ENCODE measurements at regions not wholly inside any gene's neighbourhood (a gene's known extent, or its start where the extent isn't known, plus 50 kb on each side); places are given as distances from the start of the nearest gene placed in this dataset.

- CTCF ChIA-PET, result no interaction called here
- H3K36me3 Mint-ChIP-seq (ENCODE audit: insufficient read depth, unreplicated experiment), result no peaks in the 10 kb centered on the region
- H3K27ac Mint-ChIP-seq (ENCODE audit: unreplicated experiment), result no peak overlapping the region
- intact Hi-C loops (cut with micrococcal nuclease; ENCODE audit: unreplicated experiment), result no loop called here
- H3K27me3 Mint-ChIP-seq (ENCODE audit: unreplicated experiment), result no peaks in the 10 kb centered on the region
- peaks cover 15% of the 10 kb centered on the region for H3K9me3 Mint-ChIP-seq (ENCODE audit: low read depth, unreplicated experiment)
- BruUV-seq (replicated peaks), result no TSS peak
- no peak overlapping the region for H3K4me3 Mint-ChIP-seq (ENCODE audit: low read depth, unreplicated experiment)
- no peaks in the 10 kb centered on the region for H3K4me1 Mint-ChIP-seq (ENCODE audit: low read depth, unreplicated experiment)
- DNase-seq, result no peak
- no peak for TF ChIP-seq CTCF (IDR thresholded peaks at IDR 0.05; ENCODE audit: unreplicated experiment)
Observed at GRCh38 chr12:115118177-115118724, 434.3 kb upstream of the TBX3 start.

- DNase-seq, result no peak
- TF ChIP-seq CTCF (IDR thresholded peaks at IDR 0.05; ENCODE audit: unreplicated experiment), result no peak
- Mint-ChIP-seq H3K27me3 (ENCODE audit: unreplicated experiment) (no peaks in the 10 kb centered on the region), H3K4me3 (ENCODE audit: low read depth, unreplicated experiment) (no peak overlapping the region), H3K9me3 (ENCODE audit: low read depth, unreplicated experiment) (peaks cover 9% of the 10 kb centered on the region), H3K4me1 (ENCODE audit: low read depth, unreplicated experiment) (no peaks in the 10 kb centered on the region), H3K36me3 (ENCODE audit: insufficient read depth, unreplicated experiment) (no peaks in the 10 kb centered on the region), H3K27ac (ENCODE audit: unreplicated experiment) (no peak overlapping the region)
- intact Hi-C loops (cut with micrococcal nuclease; ENCODE audit: unreplicated experiment), result no loop called here
- BruUV-seq (replicated peaks), result no TSS peak
- CTCF ChIA-PET, result interaction anchor here (0.6 kb wide), 1 partner anchor 694 kb away, joined by 4 read pairs; no protein-coding TSS in a partner anchor
Observed at GRCh38 chr12:115114140-115114539, 430.2 kb upstream of the TBX3 start.

GRCh38 chr12:115109863-115110262 lies 425.9 kb upstream of the TBX3 start:
- TF ChIP-seq CTCF (IDR thresholded peaks at IDR 0.05; ENCODE audit: unreplicated experiment), result no peak
- peaks cover 16% of the 10 kb centered on the region for H3K9me3 Mint-ChIP-seq (ENCODE audit: low read depth, unreplicated experiment)
- BruUV-seq (replicated peaks), result no TSS peak

GRCh38 chr12:115108129-115109100 lies 424.4 kb upstream of the TBX3 start:
- no peak overlapping the region for H3K27ac Mint-ChIP-seq (ENCODE audit: unreplicated experiment)
- peaks cover 16% of the 10 kb centered on the region for H3K9me3 Mint-ChIP-seq (ENCODE audit: low read depth, unreplicated experiment)
- H3K4me1 Mint-ChIP-seq (ENCODE audit: low read depth, unreplicated experiment), result no peaks in the 10 kb centered on the region
- CTCF ChIA-PET, result no interaction called here
- no peaks in the 10 kb centered on the region for H3K36me3 Mint-ChIP-seq (ENCODE audit: insufficient read depth, unreplicated experiment)
- H3K4me3 Mint-ChIP-seq (ENCODE audit: low read depth, unreplicated experiment), result no peak overlapping the region
- no peak for TF ChIP-seq CTCF (IDR thresholded peaks at IDR 0.05; ENCODE audit: unreplicated experiment)
- no peak for DNase-seq
- H3K27me3 Mint-ChIP-seq (ENCODE audit: unreplicated experiment), result no peaks in the 10 kb centered on the region
- intact Hi-C loops (cut with micrococcal nuclease; ENCODE audit: unreplicated experiment), result no loop called here
- no TSS peak for BruUV-seq (replicated peaks)

More at GRCh38 chr12:115109863-115110262, 425.9 kb upstream of the TBX3 start:
- H3K27ac Mint-ChIP-seq (ENCODE audit: unreplicated experiment), result no peak overlapping the region
- no peaks in the 10 kb centered on the region for H3K27me3 Mint-ChIP-seq (ENCODE audit: unreplicated experiment)
- no peaks in the 10 kb centered on the region for H3K36me3 Mint-ChIP-seq (ENCODE audit: insufficient read depth, unreplicated experiment)
- no peak overlapping the region for H3K4me3 Mint-ChIP-seq (ENCODE audit: low read depth, unreplicated experiment)
- intact Hi-C loops (cut with micrococcal nuclease; ENCODE audit: unreplicated experiment), result no loop called here
- CTCF ChIA-PET, result no interaction called here
- no peak for DNase-seq
- no peaks in the 10 kb centered on the region for H3K4me1 Mint-ChIP-seq (ENCODE audit: low read depth, unreplicated experiment)

Data from Calu3 (cell line).